GM12891 (cell line): ENCODE measurements at regions not wholly inside any gene's neighbourhood (a gene's known extent, or its start where the extent isn't known, plus 50 kb on each side); places are given as distances from the start of the nearest gene placed in this dataset.

Experiments used
- DNase-seq: peaks from one replicate; pipeline ENCODE4 v3.0.0; 2011; ENCODE audit warnings: low spot score; ENCODE audit not compliant: insufficient read length
- FAIRE-seq: peaks from 2 replicates; lab custom pipeline; 2011; peaks lifted over from hg19 to GRCh38; lab: Jason Lieb, UNC
- PAX5 ChIP-seq: IDR thresholded peaks from 2 replicates; pipeline ENCODE4 v1.6.1; 2011; ENCODE audit warnings: low read length, moderate library complexity, mild to moderate bottlenecking; ENCODE audit not compliant: insufficient read depth, severe bottlenecking
- POLR2A ChIP-seq: IDR thresholded peaks from 2 replicates; pipeline ENCODE4 v1.6.1; 2011; ENCODE audit warnings: low read depth, low read length, control low read depth
- POLR2AphosphoS5 ChIP-seq: IDR thresholded peaks from 2 replicates; pipeline ENCODE4 v1.6.1; 2011; ENCODE audit warnings: low read depth, low read length, control low read depth
- POU2F2 ChIP-seq: IDR thresholded peaks from 2 replicates; pipeline ENCODE4 v1.6.1; 2011; ENCODE audit warnings: low read depth, mild to moderate bottlenecking, control low read depth, low read length, moderate library complexity
- SPI1 ChIP-seq: IDR thresholded peaks from 2 replicates; pipeline ENCODE4 v1.6.1; 2011; ENCODE audit warnings: low read depth, low read length, control low read depth
- TAF1 ChIP-seq: IDR thresholded peaks from 2 replicates; pipeline ENCODE4 v1.6.1; 2011; ENCODE audit warnings: low read depth, low read length, control low read depth

- no peak for FAIRE-seq
- no peak for TF ChIP-seq POLR2AphosphoS5
- TF ChIP-seq SPI1, result no peak
- no peak for TF ChIP-seq PAX5
- DNase-seq, result no peak
Observed at GRCh38 chrX:8310409-8310808, 139.3 kb upstream of the VCX2 start.

- FAIRE-seq, result no peak
- no peak for TF ChIP-seq POLR2AphosphoS5
- TF ChIP-seq SPI1, result no peak
- no peak for TF ChIP-seq PAX5
- no peak for DNase-seq
Observed at GRCh38 chrX:8313844-8314243, 142.8 kb upstream of the VCX2 start.

- no peak for FAIRE-seq
- TF ChIP-seq POLR2AphosphoS5 (no peak), TAF1 (no peak), POLR2A (no peak), SPI1 (no peak), POU2F2 (no peak), PAX5 (no peak)
- DNase-seq, result no peak
Observed at GRCh38 chrX:8314881-8315280, 143.8 kb upstream of the VCX2 start.

- DNase-seq (no peak), FAIRE-seq (no peak)
Observed at GRCh38 chrX:8319359-8319758, 145.3 kb upstream of the VCX3B start.

GRCh38 chrX:8323356-8323755 is 141.3 kb upstream of the VCX3B start:
- TF ChIP-seq TAF1 (no peak), SPI1 (no peak), POLR2A (no peak), POLR2AphosphoS5 (no peak), PAX5 (no peak), POU2F2 (no peak)
- DNase-seq, result no peak
- FAIRE-seq, result no peak

More at GRCh38 chrX:8319359-8319758, 145.3 kb upstream of the VCX3B start:
- TF ChIP-seq POLR2AphosphoS5 (no peak), POLR2A (no peak), SPI1 (no peak), POU2F2 (no peak), PAX5 (no peak)

- DNase-seq (no peak), FAIRE-seq (no peak)
- TF ChIP-seq SPI1 (no peak), TAF1 (no peak), PAX5 (no peak), POLR2AphosphoS5 (no peak), POLR2A (no peak), POU2F2 (no peak)
Observed at GRCh38 chrX:8341814-8342590, 122.6 kb upstream of the VCX3B start.

- FAIRE-seq (no peak), DNase-seq (no peak)
- TF ChIP-seq POLR2AphosphoS5 (no peak), TAF1 (no peak), POU2F2 (no peak), PAX5 (no peak), SPI1 (no peak), POLR2A (no peak)
Observed at GRCh38 chrX:8345473-8345872, 119.2 kb upstream of the VCX3B start.

- no peak for FAIRE-seq
- DNase-seq, result no peak
- TF ChIP-seq POLR2AphosphoS5, result no peak
- TF ChIP-seq TAF1, result no peak
- no peak for TF ChIP-seq SPI1
Observed at GRCh38 chrX:8346060-8346459, 118.6 kb upstream of the VCX3B start.

- TF ChIP-seq POLR2AphosphoS5, result no peak
- no peak for TF ChIP-seq POLR2A
- no peak for TF ChIP-seq SPI1
- no peak for TF ChIP-seq PAX5
- no peak for TF ChIP-seq TAF1
- no peak for TF ChIP-seq POU2F2
- FAIRE-seq, result no peak
Observed at GRCh38 chrX:8346892-8347291, 117.7 kb upstream of the VCX3B start.

GRCh38 chrX:8349816-8350544 is 114.7 kb upstream of the VCX3B start:
- no peak for FAIRE-seq
- DNase-seq, result no peak

More at GRCh38 chrX:8346892-8347291, 117.7 kb upstream of the VCX3B start:
- DNase-seq, result no peak

More at GRCh38 chrX:8349816-8350544, 114.7 kb upstream of the VCX3B start:
- TF ChIP-seq SPI1 (no peak), POLR2AphosphoS5 (no peak), PAX5 (no peak), POU2F2 (no peak), POLR2A (no peak), TAF1 (no peak)
